GM18868 (cell line): ENCODE measurements at regions not wholly inside any gene's neighbourhood (a gene's known extent, or its start where the extent isn't known, plus 50 kb on each side); places are given as distances from the start of the nearest gene placed in this dataset.

Source experiments
- ATAC-seq: cut with Tn5 transposase; IDR thresholded peaks from one replicate; pipeline ENCODE4 v1.9.1; 2021; ENCODE audit warnings: mild to moderate bottlenecking, moderate library complexity; ENCODE audit not compliant: unreplicated experiment

DNA sequence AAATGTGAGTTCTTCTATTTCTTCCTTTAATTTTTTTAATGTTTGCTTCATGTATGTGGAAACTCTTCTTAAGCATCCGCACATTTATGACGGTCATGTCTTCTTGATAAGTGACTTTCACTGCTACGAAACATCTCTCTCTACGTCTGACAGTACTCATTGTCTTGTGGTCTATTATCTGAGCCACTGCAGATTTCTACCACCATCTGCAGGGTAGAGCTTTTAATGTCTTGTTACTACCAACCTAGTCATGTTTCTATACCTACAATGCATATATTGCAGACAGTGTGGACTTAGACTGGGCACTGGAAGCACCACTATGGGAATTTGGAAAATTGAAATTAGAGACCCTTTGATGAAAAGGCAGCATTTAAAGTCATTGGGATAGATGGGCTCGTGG, 75.4 kb upstream of the ARHGEF7 start:
- no peak for ATAC-seq

DNA sequence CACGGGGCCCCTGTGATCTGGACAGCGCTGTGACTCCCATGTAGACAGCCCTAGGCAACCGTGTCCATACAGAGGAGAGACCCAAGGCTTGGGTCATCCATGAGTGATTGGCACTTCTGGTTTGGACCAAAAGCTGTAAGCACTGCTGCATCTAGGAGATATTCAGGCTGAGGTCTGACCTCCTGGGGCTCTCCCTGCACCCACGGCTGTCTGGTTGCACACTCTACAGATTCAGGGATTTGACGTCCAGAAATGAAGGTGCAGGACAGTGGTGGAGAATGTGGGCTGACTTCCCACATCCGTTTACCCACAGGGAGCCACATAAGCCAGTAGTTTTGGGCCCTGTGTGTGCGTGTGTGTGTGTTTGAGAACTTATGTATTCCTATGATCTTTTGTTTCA, 76.2 kb upstream of the ARHGEF7 start:
- no peak for ATAC-seq

DNA sequence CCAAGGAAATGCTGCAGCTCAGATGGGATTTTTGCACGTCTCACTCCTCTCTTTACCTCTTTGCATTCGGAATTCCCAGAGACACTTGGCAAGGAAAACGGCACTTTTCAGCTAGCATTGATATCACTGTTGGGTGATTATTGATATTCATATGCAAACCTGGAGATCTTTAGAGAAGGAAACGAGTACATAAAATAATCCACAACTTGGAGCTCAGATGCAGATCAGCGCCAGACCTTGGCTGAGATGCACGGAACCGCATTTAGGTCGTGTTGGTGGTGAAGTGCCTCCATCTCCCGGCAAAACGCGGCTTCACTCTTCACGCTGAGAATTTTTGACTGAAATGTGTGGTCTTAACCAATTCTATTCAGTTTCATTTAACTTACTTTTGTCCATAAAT, 77.2 kb upstream of the ARHGEF7 start:
- ATAC-seq = no peak

DNA sequence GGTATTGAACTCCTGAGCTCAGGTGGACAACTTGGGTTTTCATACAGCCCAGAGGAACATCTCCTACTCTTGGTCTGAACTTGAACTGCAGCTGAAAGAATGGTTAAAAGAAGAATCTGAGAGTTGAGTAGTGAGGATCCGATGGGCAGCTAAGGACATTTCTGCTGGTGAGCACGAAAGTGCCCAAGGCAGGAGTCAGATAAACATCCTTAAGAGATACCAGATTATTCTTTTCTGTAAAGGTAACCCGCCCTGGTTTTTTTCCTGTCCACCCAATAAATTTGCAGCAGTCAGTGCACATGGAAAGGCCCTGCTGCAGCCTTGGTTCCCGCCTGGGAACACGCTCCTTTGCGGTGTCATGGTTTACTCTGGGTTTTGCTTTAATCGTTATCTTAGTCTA, 78.4 kb upstream of the ARHGEF7 start:
- ATAC-seq = no peak

DNA sequence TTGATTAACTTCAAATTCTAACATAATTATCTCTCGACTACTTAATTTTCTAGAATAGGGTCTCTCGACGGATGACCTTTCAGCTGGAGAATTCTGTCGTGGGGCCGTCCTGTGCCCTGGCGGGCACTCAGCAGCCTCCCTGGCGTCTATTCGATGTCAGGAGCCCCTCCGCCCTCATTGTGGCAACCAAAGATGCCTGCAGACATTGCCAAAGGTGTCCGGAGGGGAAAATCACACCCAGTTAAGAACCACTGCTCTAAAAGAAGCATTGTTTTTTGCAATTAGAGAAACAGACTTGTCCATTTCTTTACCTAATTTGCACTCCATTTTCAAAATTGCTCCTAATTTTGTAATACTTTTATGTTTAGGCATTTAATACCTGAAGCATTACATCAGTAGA, 79.2 kb upstream of the ARHGEF7 start:
- no peak for ATAC-seq

DNA sequence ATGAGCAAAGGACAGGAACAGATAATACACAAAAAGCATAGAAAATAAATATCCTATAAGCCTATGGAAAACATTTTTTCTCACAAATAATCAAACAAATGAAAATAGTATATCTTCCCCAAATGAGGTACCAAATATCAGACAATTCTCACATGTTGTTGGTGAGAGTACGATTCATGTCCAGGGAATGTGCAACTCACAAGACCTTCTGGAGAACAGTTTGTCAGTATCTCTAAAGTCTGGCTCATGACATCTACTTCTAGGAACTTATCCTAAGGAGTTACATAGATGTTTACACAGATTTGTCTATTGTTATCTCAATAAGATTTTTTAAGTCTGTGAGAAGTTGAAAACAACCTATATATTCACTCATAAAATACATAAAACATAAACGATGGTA, 80.3 kb upstream of the ARHGEF7 start:
- no peak for ATAC-seq

DNA sequence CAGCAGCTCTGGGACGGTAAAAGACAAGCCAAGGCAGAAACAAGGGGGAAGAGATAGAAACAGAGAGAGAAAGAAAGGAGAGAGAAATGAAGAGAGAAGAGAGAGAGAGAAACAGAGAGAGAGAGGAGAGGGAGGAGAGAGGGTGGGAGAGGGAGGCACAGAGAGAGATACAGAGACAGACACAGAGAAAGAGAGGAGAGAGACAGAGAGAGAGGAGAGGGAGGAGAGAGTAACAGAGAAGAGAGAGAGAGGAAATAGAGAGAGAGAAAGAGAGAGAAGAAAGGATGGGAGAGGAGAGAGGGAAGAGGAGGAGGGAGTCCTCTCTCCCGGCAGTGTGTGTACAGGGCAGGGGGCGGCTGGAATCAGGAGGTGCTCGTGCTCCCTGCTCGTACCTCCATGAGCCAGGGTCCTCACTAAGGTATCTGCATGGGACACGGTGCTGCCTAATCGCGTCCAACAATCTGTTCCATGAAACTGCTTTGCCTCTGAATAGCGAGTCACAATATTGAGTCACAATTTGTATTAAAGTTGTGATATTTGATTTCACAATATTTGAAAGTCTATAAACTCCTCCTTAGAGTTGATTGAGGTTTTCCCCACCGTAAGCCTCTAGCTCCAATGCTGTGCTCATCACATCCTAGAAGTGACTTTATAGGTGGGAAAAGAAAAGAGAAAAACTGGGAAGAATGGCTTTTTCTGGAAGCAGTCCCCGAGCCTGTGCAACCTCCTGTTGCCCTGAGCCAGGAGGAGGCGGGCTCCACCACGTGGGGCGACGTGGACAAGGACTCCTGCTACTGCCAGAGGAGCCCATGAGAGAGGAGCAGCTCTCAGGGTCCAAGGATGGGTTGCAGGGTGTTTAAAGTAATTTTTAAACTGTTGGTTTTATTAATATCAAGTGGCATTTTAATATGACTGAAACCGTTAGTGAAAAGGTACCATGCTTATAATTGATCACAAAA, 81.7 kb upstream of the ARHGEF7 start:
- no peak for ATAC-seq

DNA sequence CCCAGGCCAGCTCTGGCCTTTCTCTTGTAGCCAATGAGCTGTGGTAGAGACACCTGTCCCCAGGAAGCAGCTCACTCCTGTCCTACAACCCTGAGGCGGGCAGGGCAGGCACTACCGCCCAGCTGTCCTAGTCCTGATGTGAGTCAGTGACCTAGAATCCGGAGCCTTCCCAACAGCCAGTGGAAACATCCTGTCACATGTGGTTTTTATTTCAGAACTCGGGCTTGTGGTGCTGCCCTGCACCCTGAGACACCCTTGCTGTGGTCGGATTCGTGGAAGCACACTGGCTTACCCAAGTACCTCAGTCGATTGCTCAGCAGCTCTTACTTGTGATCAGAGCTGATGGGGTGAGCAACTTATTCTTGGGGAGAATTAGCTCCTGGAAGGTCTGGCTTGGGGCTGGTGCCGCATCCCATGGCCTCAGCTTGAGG, 83.6 kb upstream of the ARHGEF7 start:
- no peak for ATAC-seq

DNA sequence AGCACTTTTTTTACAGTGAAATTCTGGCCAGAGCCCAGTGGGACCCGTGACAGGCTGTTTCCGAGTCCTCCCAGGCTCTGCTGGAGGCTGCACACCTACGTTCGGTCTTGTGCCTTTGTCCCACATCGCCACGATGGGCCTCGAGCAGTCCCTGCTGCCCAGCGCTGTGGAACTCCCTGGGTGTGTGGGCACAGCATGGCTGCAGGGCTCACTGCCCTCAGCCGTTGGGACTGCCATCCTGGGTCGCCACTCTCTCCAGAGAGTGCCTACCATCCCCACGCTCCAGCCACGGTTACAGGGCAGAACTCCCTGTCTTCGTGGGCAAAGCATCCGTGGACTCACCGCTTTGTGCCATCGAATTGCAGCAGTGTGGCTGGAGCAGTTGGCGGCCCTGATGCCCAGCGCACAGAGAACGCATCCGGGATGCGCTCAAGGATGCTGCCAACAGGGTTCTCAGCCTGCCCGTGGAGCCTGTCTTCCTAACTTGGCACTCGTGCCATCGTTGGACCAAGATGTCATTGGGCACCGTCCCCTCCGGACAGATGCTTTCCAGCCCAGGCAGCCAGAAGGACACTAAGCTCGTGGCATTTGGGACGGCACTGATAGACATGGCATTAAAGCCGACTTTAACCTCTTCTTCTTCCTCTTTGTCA, 85.0 kb upstream of the ARHGEF7 start:
- no peak for ATAC-seq

DNA sequence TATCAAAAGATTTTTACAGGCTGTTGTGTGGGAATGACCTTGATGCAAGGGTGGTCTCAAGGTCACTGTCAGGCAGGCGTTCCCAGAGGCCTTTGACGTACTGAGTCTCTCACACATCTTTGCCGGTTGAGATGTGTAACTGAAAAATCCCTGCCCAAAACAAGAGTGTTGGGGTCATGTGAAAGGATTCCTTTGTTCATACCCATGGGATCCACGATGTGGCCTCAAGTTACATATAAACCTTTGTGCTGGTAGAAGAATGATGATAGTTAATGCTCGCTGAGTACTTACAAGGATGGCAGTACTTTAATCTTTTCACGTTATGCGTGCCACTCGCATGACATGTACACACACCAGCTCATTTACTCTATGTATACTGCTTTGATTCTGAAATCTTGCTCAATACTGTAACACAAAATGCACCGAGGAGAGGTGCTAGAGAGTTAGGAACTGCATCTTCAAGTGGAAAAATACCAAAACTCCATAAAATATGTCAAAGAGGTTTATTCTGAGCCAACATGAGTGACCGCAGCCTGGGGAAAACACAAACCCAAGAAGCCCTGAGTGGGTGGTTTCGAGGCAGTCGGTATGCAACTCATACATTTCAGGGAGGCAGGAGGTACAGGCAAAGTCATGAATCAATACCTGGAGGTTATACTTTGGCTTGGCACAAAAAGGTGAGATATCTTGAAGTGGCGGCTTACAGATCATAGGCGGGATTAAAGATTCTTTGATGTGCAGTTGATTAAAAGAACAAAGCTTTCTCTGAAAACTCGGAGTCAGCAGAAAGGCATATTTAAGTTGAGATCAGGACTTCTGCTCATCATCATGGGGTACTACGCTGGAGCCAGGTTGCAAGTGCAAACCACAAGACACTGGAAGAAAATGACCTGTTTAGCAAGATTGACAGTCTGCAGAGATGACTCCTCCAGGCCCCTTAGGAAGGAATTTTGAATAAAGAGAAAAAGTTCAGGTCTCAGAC, 87.4 kb upstream of the ARHGEF7 start:
- ATAC-seq = no peak

DNA sequence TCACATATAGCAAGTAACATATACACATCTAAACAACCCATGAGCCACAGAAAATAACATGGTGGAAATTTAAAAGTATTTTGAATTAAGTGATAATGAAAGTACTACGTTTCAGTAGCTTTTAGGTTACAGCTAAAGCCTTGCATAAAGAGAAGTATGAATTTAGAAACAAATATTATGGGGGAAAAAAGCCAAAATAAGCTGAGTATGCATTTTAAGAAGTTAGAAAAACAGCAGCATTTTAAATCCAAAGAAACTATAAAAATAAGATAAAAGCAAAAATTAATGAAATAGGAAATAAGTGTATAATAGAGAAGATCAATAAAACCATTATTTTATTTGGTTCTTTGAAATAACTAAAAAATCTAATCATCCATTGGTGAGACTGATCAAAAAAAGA, 89.8 kb upstream of the ARHGEF7 start:
- ATAC-seq = no peak

DNA sequence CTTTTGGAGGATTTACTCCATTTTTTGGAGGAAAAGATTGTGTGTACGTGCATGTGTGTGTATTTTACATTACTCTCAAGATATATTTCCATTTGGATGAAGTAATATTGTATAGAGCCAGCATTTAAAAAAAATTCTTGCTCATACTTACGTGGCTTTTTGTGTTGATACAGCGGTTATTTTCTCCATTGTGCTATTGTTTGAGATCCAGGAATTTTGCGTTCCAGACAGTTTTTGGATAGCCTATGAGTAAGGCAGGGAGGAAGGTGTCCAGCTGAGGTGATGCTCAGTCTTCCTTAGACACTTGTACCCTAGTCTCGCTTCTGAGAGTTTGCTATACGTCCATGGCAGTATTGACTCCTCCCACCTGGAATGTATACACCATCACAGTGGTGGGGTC, 92.2 kb upstream of the ARHGEF7 start:
- no peak for ATAC-seq

DNA sequence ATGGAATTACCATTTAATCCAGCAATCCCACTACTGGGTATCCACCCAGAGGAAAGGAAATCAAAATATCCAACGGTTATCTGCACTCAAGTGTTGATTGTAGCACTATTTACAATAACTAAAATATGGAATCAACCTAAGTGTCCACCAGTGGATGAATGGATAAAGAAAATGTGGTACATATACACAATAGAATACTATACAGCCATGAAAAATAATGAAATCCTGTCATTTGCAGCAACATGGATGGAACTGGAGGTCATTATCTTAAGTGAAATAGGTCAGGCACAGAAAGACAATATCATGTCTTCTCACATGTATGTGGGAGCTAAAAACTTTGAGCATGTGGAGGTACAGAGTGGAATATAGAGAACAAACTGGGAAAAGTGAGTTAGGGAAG, 92.9 kb upstream of the ARHGEF7 start:
- no peak for ATAC-seq

DNA sequence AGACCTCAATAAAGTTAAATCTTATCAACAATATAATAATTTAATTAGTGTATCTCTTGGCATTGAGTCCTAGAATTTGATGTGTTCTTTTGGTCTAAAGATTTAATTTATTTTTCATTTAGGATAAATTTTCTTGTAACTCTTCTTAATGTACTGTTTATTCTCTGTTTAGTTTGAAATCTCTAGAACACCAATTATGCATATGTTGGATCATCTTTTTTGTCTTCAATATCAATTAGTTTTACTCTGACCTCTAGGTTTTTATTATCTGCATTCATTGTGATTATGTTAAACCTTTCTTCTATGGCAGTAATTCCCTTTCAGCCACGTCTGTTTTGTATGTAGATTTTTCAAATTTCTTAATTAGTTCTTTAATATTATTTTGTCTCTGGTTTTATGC, 93.8 kb upstream of the ARHGEF7 start:
- ATAC-seq = no peak

DNA sequence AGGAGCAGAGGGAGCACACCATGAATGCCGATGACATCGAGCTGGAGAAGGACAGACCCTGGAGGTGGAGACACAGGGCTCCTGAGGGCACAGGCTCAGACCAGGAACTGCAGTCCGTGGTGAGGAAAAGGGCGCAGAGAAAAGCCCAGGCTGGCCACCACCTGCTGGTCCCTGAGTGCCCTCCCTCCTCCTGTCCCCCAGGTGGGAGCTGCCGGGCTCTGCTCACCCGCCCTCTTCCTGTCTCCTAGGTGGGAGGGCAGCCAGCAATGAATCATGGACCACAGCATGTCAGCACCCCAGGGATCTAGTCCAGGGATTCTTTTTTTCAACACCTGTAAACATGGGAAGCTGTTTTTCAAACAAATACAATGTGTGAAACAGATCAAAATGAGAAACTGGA, 94.6 kb upstream of the ARHGEF7 start:
- ATAC-seq = no peak

DNA sequence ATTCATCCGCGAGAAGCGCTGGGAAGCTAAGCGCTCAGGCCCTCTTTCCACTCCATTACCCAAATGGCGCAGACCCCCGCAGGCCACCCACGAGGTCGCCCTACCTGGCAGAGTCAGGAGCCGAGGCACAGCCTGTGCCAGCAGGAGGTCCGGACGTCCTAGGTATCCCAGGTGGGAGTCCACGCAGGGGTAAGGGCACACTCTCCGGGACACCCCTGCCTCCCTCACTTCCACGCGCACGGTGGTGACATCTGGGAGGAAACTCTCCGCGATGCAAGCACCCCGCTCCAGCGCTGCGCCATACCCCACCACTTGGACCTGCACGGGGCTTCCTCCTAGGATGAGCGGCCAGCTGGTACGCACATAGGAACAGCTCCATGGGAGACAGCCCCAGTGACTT, 95.1 kb upstream of the ARHGEF7 start:
- ATAC-seq = no peak

DNA sequence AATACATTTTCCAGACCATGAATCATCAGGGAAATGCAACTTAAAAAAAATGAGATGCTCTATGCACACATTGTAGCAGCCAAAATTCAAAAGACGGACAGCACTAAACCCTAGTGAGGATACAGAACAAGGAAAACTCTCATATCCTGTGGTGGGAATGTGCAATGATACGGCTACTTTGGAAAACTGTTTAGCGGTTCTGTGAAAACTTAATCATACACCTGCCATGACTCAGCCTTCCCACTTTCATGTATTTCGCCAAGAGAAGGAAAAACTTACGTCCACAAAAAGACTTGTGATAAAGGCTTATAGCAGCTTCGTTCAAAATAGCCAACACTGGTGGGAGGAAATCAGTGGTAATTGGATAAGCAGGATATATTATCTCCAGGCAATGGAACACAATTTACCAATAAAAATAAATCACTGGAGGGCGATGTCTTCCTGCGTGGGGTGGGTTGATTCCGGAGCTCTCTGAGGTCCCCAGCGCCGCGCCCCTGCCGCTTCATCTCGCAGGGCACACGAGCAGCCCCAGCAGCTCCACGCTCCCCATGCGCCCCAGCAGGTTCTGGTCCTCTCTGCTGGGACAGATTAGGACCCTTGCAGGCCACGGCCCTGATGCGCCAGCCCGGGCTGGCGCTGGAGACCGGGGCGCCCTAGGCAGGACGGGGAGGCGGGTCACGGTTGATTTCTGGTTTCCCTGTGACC, 97.2 kb upstream of the ARHGEF7 start:
- no peak for ATAC-seq

DNA sequence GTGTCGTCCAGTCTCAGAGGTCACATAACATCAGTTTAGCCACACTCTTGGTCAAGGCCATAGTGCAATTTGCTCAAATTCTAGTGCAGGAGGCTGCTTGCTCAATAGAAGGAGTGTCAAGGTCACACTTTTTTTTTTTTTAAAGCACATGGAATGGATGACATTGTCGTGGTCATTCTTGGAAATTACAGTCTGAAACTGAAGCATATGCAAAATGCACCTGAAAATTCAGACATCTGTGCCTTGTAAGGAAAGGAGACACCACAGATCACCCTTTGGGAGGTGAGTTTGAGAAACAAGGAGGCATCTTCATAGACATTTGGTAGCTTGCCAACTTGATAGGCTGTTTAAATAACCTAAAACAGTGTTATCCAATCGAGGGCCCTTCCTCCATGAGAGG, 98.3 kb upstream of the ANKRD10 start:
- ATAC-seq = no peak

DNA sequence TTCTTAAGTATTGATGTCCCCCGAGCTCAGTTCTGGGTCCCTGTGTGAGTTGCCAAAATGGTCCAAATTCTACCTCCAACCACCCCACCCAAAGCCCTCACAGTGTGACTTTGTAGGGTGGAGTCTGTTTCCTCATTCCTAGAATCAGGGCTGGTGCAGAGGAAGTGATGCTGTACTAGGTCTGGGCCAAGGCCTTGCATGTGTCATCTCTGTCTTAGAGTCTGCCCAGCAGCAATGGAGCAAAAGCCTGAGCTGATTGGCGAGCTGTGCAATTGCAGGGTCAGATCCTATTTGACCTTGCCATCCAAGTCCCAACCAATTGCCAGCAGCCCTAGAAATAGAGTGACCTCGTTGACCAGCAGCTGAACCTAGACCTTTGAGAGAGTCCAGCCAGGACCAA, 97.0 kb upstream of the ANKRD10 start:
- ATAC-seq = no peak

DNA sequence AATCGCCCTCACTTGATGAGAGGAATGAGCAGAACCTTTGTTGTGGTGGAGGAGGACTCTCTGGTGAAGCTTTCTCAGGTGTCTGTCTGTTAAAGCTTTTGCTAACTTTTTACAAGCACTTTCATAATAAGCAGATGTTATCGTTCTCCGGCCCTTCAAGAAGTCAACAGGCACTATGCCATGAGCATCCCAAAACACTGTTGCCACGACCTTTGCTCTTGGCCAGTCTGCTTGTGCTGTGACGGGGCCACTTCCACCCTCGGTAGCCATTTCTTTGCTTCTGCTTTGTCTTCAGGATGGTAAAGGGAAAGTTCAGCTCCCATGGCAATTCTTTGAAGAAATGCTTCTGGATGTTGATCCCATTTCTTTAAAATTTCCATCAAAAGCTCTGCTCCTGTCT, 93.5 kb upstream of the ANKRD10 start:
- no peak for ATAC-seq

DNA sequence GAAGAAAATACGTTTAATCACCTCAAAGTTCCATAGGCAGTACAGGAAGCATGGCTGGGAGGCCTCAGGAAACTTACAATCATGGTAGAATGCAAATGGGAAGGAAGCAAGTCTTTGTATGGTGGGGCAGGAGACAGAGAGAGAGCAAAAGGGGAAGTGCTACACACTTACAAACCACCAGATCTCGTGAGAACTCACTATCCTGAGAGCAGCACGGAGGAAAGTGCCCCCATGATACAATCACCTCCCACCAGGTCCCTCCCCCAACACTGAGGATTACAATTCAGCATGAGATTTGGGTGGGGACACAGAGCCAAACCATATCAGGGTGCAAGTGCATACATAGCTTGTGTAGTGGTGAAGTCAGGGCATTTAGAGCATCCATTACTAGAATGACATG, 92.3 kb upstream of the ANKRD10 start:
- no peak for ATAC-seq
